H1 (cell line): ENCODE measurements at regions not wholly inside any gene's neighbourhood (a gene's known extent, or its start where the extent isn't known, plus 50 kb on each side); places are given as distances from the start of the nearest gene placed in this dataset.

Experiments used
- CTCF ChIA-PET: fragments of 300-600 bp; sonication (Branson Sonifier 250); formaldehyde crosslinking; loops from one replicate; lab custom pipeline; 2021; ENCODE audit not compliant: partially characterized antibody; lab: Charles Lee
- POLR2A ChIA-PET: fragments of 300-600 bp; sonication (Branson Sonifier 250); formaldehyde crosslinking; loops from one replicate; lab custom pipeline; 2021; ENCODE audit warnings: inconsistent platforms; ENCODE audit not compliant: partially characterized antibody; lab: Charles Lee
- DNase-seq, 2 experiments: peaks; one replicate each; pipeline versions ENCODE4 v3.0.0 to v3.0.0-alpha.2; 2010 to 2022; ENCODE audit warnings: low spot score in 2 of 2, low read depth in 1 of 2, mixed read lengths in 1 of 2
- FAIRE-seq: peaks from 2 replicates; lab custom pipeline; 2011; peaks lifted over from hg19 to GRCh38; lab: Jason Lieb, UNC
- H2AFZ ChIP-seq: 2 replicates; pipeline ENCODE4 v1.8.1; 2012; ENCODE audit warnings: low read length, inconsistent platforms
- H2AK5ac ChIP-seq: 2 replicates; pipeline ENCODE4 v1.6.1; 2013; ENCODE audit warnings: low read depth, low read length
- H2BK120ac ChIP-seq: replicated peaks from 2 replicates; pipeline ENCODE3; 2013; ENCODE audit warnings: low read depth, low read length, inconsistent platforms
- H2BK12ac ChIP-seq: 2 replicates; pipeline ENCODE4 v1.6.1; 2013; ENCODE audit warnings: low read depth, low read length
- H2BK15ac ChIP-seq: 2 replicates; pipeline ENCODE4 v1.6.1; 2013; ENCODE audit warnings: low read length
- H2BK20ac ChIP-seq: 2 replicates; pipeline ENCODE4 v1.6.1; 2013; ENCODE audit warnings: low read length
- H2BK5ac ChIP-seq: 2 replicates; pipeline ENCODE4 v1.6.1; 2013; ENCODE audit warnings: low read depth, low read length
- H3K14ac ChIP-seq: 2 replicates; pipeline ENCODE4 v1.6.1; 2013; ENCODE audit warnings: inconsistent platforms; ENCODE audit not compliant: insufficient read length
- H3K18ac ChIP-seq: 2 replicates; pipeline ENCODE4 v1.6.1; 2013; ENCODE audit warnings: low read length; ENCODE audit errors: extremely low read depth
- H3K23ac ChIP-seq: 2 replicates; pipeline ENCODE4 v1.6.1; 2013; ENCODE audit warnings: inconsistent platforms; ENCODE audit not compliant: insufficient read length
- H3K23me2 ChIP-seq: 2 replicates; pipeline ENCODE4 v1.6.1; 2013; ENCODE audit warnings: low read depth, low read length
- H3K27ac ChIP-seq: 2 replicates; pipeline ENCODE4 v1.6.1; 2011; ENCODE audit warnings: low read depth, low read length, inconsistent platforms
- H3K27me3 ChIP-seq, 4 experiments: replicated peaks in 1 of 4; 1 replicate in 1 of 4; 2 replicates in 3 of 4; pipeline versions ENCODE4 v1.6.1 to v1.8.1; 2011 to 2013; ENCODE audit warnings: low read length in 3 of 4, mild to moderate bottlenecking in 3 of 4, inconsistent platforms in 2 of 4, mixed read lengths in 2 of 4, moderate library complexity in 1 of 4; ENCODE audit not compliant: control insufficient read depth in 3 of 4, insufficient read depth in 3 of 4; ENCODE audit errors: extremely low read depth in 1 of 4
- H3K36me3 ChIP-seq, 4 experiments: 2 replicates each; pipeline versions ENCODE4 v1.6.1 to v1.8.1; 2011 to 2013; ENCODE audit warnings: mild to moderate bottlenecking in 4 of 4, low read length in 3 of 4, moderate library complexity in 2 of 4, control low read depth in 1 of 4, inconsistent platforms in 1 of 4; ENCODE audit not compliant: insufficient read depth in 4 of 4, control insufficient read depth in 2 of 4
- H3K4ac ChIP-seq: replicated peaks from 2 replicates; pipeline ENCODE3; 2013; ENCODE audit warnings: low read length, low read depth, mixed read lengths, inconsistent platforms; ENCODE audit not compliant: insufficient read length
- H3K4me1 ChIP-seq, 4 experiments: replicated peaks in 1 of 4; 1 replicate in 1 of 4; 2 replicates in 3 of 4; pipeline versions ENCODE4 v1.6.1 to v1.8.1; 2011 to 2013; ENCODE audit warnings: low read length in 3 of 4, inconsistent platforms in 2 of 4, mixed read lengths in 1 of 4; ENCODE audit not compliant: insufficient read depth in 4 of 4, control insufficient read depth in 3 of 4
- H3K4me2 ChIP-seq, 2 experiments: 2 replicates each; pipeline versions ENCODE4 v1.6.1 to v1.8.1; 2011 to 2013; ENCODE audit warnings: low read depth in 2 of 2, low read length in 2 of 2, control low read depth in 1 of 2, inconsistent platforms in 1 of 2, mild to moderate bottlenecking in 1 of 2; ENCODE audit not compliant: insufficient read depth in 1 of 2
- H3K4me3 ChIP-seq, 4 experiments: fragments of 200-600, 300-600 bp in 1 of 4; sonication (generic), shearing (Covaris generic), sonication (Bioruptor Twin) in 1 of 4; 2 replicates each; pipeline versions ENCODE4 v1.5.1 to v1.8.1; 2011 to 2016; ENCODE audit warnings: low read length in 4 of 4, low read depth in 3 of 4, control low read depth in 2 of 4, inconsistent platforms in 2 of 4, mild to moderate bottlenecking in 2 of 4, mixed read lengths in 1 of 4, moderate library complexity in 1 of 4; ENCODE audit not compliant: insufficient read depth in 2 of 4; ENCODE audit errors: extremely low read depth in 1 of 4
- H3K56ac ChIP-seq: replicated peaks from 2 replicates; pipeline ENCODE3; 2013; ENCODE audit warnings: low read depth, mild to moderate bottlenecking, mixed read lengths, low read length, inconsistent platforms; ENCODE audit not compliant: insufficient read length
- H3K79me1 ChIP-seq: 2 replicates; pipeline ENCODE4 v1.6.1; 2013; ENCODE audit warnings: low read depth, low read length, control low read depth
- H3K79me2 ChIP-seq, 2 experiments: 2 replicates each; pipeline versions ENCODE4 v1.6.1 to v1.8.1; 2012 to 2013; ENCODE audit warnings: low read length in 2 of 2, mild to moderate bottlenecking in 2 of 2, inconsistent platforms in 1 of 2; ENCODE audit not compliant: insufficient read depth in 2 of 2, control insufficient read depth in 1 of 2
- H3K9ac ChIP-seq, 4 experiments: replicated peaks in 1 of 4; 1 replicate in 1 of 4; 2 replicates in 3 of 4; pipeline versions ENCODE4 v1.6.1 to v1.8.1; 2011 to 2013; ENCODE audit warnings: low read depth in 3 of 4, low read length in 3 of 4, control low read depth in 2 of 4, mild to moderate bottlenecking in 2 of 4, moderate library complexity in 2 of 4, inconsistent platforms in 1 of 4; ENCODE audit errors: extremely low read depth in 1 of 4
- H3K9me3 ChIP-seq, 2 experiments: 2 replicates each; pipeline versions ENCODE4 v1.6.1 to v1.8.1; 2012 to 2013; ENCODE audit warnings: mild to moderate bottlenecking in 2 of 2, moderate library complexity in 2 of 2, control low read depth in 1 of 2, inconsistent platforms in 1 of 2, low read depth in 1 of 2, low read length in 1 of 2, mixed read lengths in 1 of 2; ENCODE audit not compliant: insufficient read depth in 2 of 2
- H4K20me1 ChIP-seq, 2 experiments: replicated peaks in 1 of 2; 2 replicates each; pipeline versions ENCODE3 to v1.8.1; 2011 to 2013; ENCODE audit warnings: inconsistent platforms in 2 of 2, low read length in 2 of 2, mild to moderate bottlenecking in 1 of 2; ENCODE audit not compliant: insufficient read depth in 2 of 2, control insufficient read depth in 1 of 2
- H4K5ac ChIP-seq: 2 replicates; pipeline ENCODE4 v1.6.1; 2013; ENCODE audit warnings: low read length, low read depth, mixed read lengths, inconsistent platforms; ENCODE audit not compliant: insufficient read length
- H4K8ac ChIP-seq: 2 replicates; pipeline ENCODE4 v1.8.0; 2013; ENCODE audit warnings: mild to moderate bottlenecking, moderate library complexity, low read length, inconsistent platforms; ENCODE audit not compliant: insufficient read depth; ENCODE audit errors: extremely low read depth
- H4K91ac ChIP-seq: replicated peaks from 2 replicates; pipeline ENCODE3; 2013; ENCODE audit warnings: low read length, mixed read lengths, inconsistent platforms; ENCODE audit not compliant: insufficient read length
- CREB1 ChIP-seq: IDR thresholded peaks from 2 replicates; pipeline ENCODE4 v1.6.1; 2012; ENCODE audit warnings: inconsistent platforms
- EP300 ChIP-seq, 2 experiments: IDR thresholded peaks; 1 replicate in 1 of 2; 2 replicates in 1 of 2; pipeline ENCODE4 v1.6.1; 2011 to 2012; ENCODE audit warnings: low read depth in 2 of 2, low read length in 2 of 2, mild to moderate bottlenecking in 2 of 2, borderline replicate concordance in 1 of 2, inconsistent platforms in 1 of 2, moderate library complexity in 1 of 2
- RAD21 ChIP-seq, 2 experiments: IDR thresholded peaks in 1 of 2; conservative IDR thresholded peaks in 1 of 2; 2 replicates each; pipeline ENCODE4 v1.6.1; 2011; ENCODE audit warnings: low read depth in 2 of 2, low read length in 2 of 2, improper control_type of control experiment in 1 of 2, inconsistent platforms in 1 of 2, mild to moderate bottlenecking in 1 of 2, moderate library complexity in 1 of 2
- WGBS, 2 experiments: shearing (Covaris generic) in 1 of 2; methylation state at CpG; one replicate each; pipeline versions ENCODE4 v1.1.6 to v1.1.7; 2013 to 2015; ENCODE audit warnings: low lambda C conversion rate in 2 of 2, mixed read lengths in 2 of 2, inconsistent platforms in 1 of 2, low coverage in 1 of 2, missing lambda C conversion rate in 1 of 2; ENCODE audit not compliant: insufficient replicate concordance in 2 of 2, insufficient coverage in 1 of 2, insufficient read length in 1 of 2; ENCODE audit errors: extremely low coverage in 1 of 2, missing lambda C conversion rate in 1 of 2; 5-methylcytosine and 5-hydroxymethylcytosine counted together

GRCh38 chr3:194988495-194989165 is 282.3 kb downstream of the XXYLT1 start:
- no peaks in the 10 kb centered on the region for H3K36me3 ChIP-seq
- peaks cover 0 to 7% (median 2%) of the 10 kb centered on the region in 4 experiments; a peak in 2 of 7 replicates for H3K27me3 ChIP-seq
- no peak overlapping the region for H3K9ac ChIP-seq
- H3K23me2 ChIP-seq = no peaks in the 10 kb centered on the region; the same call in 1 of the 2 replicates
- no peak overlapping the region; the same call in 1 of the 2 replicates for H4K8ac ChIP-seq
- FAIRE-seq (no peak), DNase-seq (peak in 1 of 2 experiments; percentile 30)
- no peak overlapping the region for H2BK15ac ChIP-seq
- H3K23ac ChIP-seq = no peak overlapping the region
- H3K4me3 ChIP-seq = no peak overlapping the region
- H2BK12ac ChIP-seq = no peak overlapping the region
- H3K79me2 ChIP-seq = no peaks in the 10 kb centered on the region
- H2BK120ac ChIP-seq = no peak overlapping the region
- no peak overlapping the region for H4K5ac ChIP-seq
- H2BK20ac ChIP-seq = no peak overlapping the region
- peaks cover 0 to 7% (median 5%) of the 10 kb centered on the region in 4 experiments; a peak in 3 of 7 replicates for H3K4me1 ChIP-seq
- H3K4me2 ChIP-seq = no peak overlapping the region
- H3K9me3 ChIP-seq = no peaks in the 10 kb centered on the region
- H3K4ac ChIP-seq = no peak overlapping the region
- no peaks in the 10 kb centered on the region for H3K79me1 ChIP-seq
- H3K14ac ChIP-seq = no peak overlapping the region
- H2AK5ac ChIP-seq = no peak overlapping the region
- POLR2A ChIA-PET = interaction anchor here (0.9 kb wide), 1 partner anchor 8 kb away, joined by 3 read pairs; no protein-coding TSS in a partner anchor
- no peak overlapping the region for H3K18ac ChIP-seq
- H2BK5ac ChIP-seq = no peak overlapping the region
- no peak overlapping the region for H3K27ac ChIP-seq
- no peaks in the 10 kb centered on the region for H4K20me1 ChIP-seq
- WGBS, 2 experiments = 82% methylated on average over 8 of the region's 8 CpGs; no CpG with 5 or more reads in 1 of the 2 experiments
- H2AFZ ChIP-seq = no peak overlapping the region
- CTCF ChIA-PET = interaction anchor here (0.5 to 1.6 kb wide), 8 partner anchors 8 to 127 kb away, joined by 3 to 7 read pairs (median 4); no protein-coding TSS in a partner anchor
- H4K91ac ChIP-seq = no peak overlapping the region
- no peak overlapping the region for H3K56ac ChIP-seq
- no peak for TF ChIP-seq RAD21 (IDR thresholded peaks at IDR 0.05 in 1 of 2, conservative IDR thresholded peaks at IDR 0.05 in 1 of 2; ENCODE audit: low read depth in 2 of 2, low read length in 2 of 2)
- TF ChIP-seq EP300 (IDR thresholded peaks at IDR 0.05; ENCODE audit: borderline replicate concordance in 1 of 2, low read depth in 2 of 2, low read length in 2 of 2) = no peak
- no peak for TF ChIP-seq CREB1
